ENCODE measurements at regions not wholly inside any gene's neighbourhood (a gene's known extent, or its start where the extent isn't known, plus 50 kb on each side); places are given as distances from the start of the nearest gene placed in this dataset.

GRCh38 chr13:65378484-65378883 lies 1851.7 kb downstream of the PCDH9 start:
- TF ChIP-seq CTCF (IDR thresholded peaks at IDR 0.05) (no peak), POLR2A (IDR thresholded peaks at IDR 0.05) (no peak)
